GM21528 (cell line): ENCODE measurements at regions not wholly inside any gene's neighbourhood (a gene's known extent, or its start where the extent isn't known, plus 50 kb on each side); places are given as distances from the start of the nearest gene placed in this dataset.
"Not testable (repeated sequence)": the region's sequence is repeated elsewhere in the genome, so short reads cannot be mapped to it uniquely, and the experiment has no call there.

Experiments used
- ATAC-seq: cut with Tn5 transposase; IDR thresholded peaks from one replicate; pipeline ENCODE4 v1.9.1; 2021; ENCODE audit warnings: mild to moderate bottlenecking, moderate library complexity; ENCODE audit not compliant: unreplicated experiment, low FRiP score

DNA sequence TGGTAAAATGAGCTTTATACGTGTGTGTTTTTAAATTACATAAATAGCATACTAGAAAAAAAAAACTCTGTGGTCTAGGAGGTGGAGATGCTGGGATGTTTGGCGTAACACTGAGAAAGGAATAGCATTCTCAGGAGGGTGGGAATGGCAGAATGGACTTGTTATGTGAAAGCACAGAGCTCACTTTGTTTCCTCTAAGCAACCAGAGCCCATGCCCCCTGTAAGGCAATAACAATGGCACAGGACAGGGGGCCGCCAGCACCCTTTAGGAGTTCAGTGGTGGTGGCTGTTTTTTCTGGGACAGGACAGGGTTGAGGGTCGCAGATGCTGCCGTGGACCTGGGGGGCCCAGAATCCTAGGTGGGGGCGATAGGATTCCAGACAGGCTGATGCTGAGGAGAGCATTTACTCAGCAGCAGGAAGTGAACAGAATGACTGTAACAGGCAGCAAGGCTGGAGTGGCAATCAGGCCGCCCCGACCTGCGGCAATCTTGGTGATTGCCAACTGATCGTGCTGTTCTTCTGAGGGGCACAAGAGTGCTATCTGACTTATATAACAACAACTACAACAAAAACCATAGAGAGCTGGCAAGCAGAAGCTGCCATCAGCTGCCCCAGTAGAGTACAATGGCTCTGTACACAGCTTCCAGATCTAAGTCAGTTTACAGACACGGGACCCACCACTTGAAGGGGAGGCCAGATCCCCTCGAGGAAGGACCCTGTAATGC lies 160.4 kb downstream of the UACA start:
- no peak for ATAC-seq

- no peak for ATAC-seq
These were observed 161.1 kb downstream of the UACA start for GRCh38 chr15:70602281-70602680.

DNA sequence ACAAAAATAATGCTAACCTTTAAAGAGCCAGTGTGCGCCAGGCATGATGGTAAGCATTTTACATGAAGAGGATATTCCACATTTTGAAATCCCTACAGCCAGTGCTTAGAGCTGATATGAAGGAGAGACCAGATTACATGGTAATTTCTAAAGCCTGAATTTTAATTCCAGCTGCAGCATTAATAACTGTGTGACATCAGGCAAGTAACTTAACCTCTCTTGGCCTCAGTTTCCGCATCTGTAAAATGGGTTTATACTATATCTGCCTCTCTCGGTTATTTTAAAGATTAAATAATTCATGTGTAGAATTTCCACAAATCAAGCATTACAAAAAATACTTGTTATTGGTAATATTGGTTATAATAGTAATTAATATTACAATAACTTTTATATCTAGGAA lies 165.4 kb downstream of the UACA start:
- ATAC-seq: no peak

GRCh38 chr15:70597056-70597603 lies 166.2 kb downstream of the UACA start:
- no peak for ATAC-seq

- ATAC-seq: no peak
These were observed 166.9 kb downstream of the UACA start for GRCh38 chr15:70596354-70597055.

DNA sequence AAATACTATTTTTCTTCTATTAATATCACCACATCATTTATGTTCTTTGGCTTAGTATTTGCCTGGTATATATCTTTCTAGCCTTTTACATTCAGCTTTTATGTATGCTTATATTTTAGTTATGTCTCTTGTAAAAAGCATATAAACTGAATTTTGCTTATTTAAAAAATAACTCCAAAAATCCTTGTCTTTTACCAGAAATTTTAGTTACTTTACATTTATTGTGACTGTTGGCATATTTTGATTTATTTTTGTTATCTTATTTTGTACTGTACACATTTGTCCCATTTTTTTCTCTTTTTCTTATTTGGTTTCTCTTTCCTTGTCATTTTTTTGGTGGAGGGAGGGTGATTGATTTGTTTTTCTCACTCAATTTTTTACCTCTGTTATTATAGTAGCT lies 169.6 kb downstream of the UACA start:
- ATAC-seq: no peak

GRCh38 chr15:70589728-70590127 lies 173.6 kb downstream of the UACA start:
- no peak for ATAC-seq

- no peak for ATAC-seq
These were observed 174.1 kb downstream of the UACA start for GRCh38 chr15:70589221-70589620.

GRCh38 chr15:70588613-70589012 lies 174.7 kb downstream of the UACA start:
- ATAC-seq: no peak

DNA sequence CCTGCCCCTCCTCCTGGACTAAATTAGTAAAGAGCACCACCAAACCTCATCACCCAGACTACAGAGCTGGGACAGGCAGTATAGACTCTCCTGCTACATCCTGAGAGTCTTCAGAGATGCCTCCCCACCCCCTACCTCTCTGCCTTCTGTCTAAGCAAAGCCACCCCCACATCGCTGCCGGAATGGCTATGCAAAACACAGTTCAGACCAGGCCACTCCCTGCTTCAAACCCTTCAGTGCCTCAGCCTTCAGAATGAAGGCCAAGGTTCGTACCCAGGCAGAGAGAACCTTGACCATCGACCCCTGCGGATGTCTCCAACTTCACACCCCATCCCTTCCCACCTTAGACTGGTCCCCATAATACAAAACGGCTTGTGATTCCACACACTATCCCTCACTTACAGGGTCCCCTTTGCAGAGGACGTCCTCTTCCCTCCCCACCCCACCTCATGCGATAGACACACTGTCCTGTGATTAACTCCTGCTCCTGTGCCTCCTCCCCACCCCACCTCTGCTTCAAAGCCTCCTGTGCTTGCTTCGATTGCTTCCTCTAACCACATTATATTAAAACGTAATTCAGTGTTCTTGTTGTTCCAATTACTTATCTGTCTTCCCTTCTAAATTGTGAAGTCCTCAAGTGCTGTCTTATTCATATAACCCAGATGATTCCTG lies 175.3 kb downstream of the UACA start:
- no peak for ATAC-seq

DNA sequence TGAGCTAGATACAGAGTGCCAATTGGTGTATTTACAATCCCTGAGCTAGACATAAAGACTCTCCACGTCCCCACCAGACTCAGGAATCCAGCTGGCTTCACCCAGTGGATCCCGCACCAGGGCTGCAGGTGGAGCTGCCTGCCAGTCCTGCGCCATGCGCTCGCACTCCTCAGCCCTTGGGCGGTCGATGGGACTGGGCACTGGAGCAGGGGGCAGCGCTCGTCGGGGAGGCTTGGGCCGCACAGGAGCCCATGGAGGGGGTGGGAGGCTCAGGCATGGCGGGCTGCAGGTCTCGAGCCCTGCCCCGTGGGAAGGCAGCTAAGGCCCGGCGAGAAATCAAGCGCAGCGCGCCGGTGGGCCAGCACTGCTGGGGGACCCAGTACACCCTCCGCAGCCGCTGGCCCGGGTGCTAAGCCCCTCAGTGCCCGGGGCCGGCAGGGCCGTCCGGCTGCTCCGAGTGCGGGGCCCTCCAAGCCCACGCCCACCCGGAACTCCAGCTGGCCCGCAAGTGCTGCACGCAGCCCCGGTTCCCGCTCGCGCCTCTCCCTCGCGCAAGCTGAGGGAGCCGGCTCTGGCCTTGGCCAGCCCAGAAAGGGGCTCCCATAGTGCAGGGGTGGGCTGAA lies 176.2 kb downstream of the UACA start:
- ATAC-seq: not testable (repeated sequence)

GRCh38 chr15:70586241-70586640 lies 177.1 kb downstream of the UACA start:
- ATAC-seq: no peak

DNA sequence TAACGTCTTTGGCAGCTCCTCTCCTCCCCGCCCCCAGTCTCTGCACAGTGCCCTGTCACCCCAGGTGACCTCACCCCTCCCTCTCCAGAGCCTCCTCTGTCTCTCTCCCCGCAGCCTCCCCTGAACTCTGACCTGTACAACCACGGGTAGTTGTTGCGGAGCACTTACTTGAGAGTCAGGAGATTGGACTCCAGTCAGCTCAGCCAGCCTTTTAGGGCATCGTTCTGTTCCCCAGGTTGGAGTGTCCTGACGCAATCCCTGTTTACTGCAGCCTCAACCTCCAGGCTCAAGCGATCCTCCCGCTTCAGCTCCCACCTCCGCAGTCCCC lies 177.7 kb downstream of the UACA start:
- no peak for ATAC-seq

DNA sequence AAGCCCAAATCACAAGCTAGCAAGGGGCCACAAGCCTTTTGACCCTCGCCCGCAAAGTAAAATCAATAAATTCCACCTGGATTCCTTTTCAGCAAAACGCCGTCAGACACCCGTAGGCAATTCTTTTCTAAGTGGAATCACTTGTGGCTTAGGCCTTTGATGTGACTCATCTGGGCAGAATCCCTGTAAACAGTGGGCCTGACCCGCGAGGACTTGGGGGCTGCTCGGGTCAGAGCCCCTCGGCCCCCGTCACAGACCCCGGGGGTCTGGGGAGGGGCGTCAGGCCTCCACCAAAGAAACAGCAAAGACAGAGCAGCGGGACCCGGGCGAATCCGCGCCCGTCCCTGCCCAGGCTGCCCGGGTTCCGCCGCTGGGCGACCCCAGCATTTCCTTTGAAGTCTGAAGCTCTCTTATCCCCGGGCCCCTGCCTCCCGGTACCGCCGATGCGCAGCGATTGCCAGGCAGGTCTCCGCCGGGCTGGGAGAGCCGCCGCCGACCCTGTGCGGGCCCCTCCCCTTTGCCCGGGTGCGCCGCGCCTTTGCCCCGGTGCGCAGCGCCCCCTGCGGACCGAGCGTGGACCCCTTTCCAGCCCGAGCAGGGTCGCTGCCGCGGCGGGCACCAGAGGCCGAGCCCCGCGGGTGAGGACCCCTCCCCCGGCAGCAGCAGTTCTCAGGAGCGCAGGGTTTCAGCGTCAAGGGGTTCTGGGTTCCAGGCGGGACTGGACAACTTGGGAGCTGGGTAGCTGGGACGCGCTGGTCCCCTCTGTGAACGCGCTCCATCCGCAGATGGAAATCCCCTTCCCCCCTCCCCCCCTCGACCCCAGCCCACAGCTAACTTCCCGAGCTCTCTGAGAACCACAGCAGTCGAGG lies 178.3 kb downstream of the UACA start:
- ATAC-seq: no peak

DNA sequence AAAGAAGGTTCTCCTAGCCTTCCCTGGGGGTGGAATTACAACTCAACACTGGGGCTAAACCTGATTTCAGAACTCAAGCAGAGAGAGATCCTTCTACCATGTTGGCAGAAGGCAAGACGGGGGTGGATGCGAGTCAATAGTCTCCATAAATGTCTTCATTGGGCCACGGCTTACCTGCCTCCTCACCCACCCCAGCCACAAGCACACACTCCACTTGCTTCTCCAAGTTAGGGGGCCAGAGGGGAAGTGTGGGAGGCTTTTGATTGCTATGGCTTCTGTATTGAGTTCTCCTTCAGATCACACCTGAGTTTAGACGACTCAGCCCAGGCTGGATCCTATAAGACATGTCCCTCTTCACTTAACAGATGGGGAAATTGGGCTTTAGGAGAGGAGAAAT lies 178.9 kb downstream of the UACA start:
- ATAC-seq: no peak

DNA sequence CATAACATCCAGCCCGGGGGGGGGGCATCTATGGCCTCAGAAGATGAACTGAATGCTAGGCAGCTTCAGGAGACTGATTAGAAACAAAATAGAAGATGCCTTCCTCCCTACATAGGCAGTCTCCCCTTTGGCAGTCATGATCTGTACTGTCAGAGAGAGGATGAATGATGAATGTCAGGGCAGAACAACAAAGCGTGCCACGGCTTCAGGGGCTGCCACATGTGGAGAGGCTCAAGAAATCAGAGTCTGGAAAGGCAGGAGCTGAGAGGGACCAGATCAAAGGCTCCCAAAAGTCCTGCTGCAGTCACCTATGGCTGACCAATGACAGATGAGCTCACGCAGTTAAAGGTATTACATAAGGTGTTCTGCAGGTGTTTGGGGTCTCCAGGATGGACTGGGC lies 180.4 kb downstream of the UACA start:
- ATAC-seq: no peak

DNA sequence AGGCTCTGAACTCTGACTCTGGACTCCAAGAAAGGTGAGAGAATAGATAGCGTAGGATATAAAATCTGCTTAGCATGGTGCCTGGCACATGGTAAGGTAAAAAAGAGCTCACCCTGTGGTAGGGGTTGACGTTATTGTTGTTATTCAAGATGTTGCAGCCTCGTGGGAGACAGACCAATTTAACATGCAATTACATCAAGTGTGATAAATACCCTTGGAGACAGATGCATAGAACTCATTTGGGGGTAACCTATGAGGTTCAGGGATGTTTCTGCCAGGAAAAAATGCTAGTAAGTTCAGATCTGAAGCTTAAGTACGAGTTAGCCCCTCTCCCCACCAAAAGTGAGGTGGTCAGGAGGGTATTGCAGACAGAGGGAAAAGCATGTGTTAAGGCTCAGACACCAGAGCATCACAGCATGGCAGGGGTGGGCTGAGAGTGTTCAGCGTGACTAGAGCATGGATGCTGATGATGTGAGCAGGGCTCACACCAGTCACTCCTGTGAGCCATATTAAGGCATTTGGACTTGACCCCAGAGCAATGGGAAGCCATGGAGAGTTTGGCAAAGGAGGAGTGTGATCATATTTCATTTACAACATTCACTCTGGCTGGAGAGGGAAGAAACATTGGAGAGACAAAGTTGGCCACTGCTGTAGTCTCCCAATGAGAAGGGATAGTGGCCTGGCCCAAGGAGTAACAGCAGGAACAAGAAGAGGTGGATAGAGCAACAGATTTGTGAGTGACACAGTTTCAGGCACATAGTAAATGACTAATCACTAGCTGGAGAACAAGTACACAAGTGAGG lies 181.0 kb downstream of the UACA start:
- no peak for ATAC-seq

GRCh38 chr15:70580958-70581357 lies 182.4 kb downstream of the UACA start:
- no peak for ATAC-seq

GRCh38 chr15:70580286-70580685 lies 183.1 kb downstream of the UACA start:
- no peak for ATAC-seq
